NCI-H1694 (cell line): ENCODE measurements at regions not wholly inside any gene's neighbourhood (a gene's known extent, or its start where the extent isn't known, plus 50 kb on each side); places are given as distances from the start of the nearest gene placed in this dataset.
"Not testable (repeated sequence)": the region's sequence is repeated elsewhere in the genome, so short reads cannot be mapped to it uniquely, and the experiment has no call there.

Source experiments
- DNase-seq: peaks from one replicate; lab custom pipeline; 2025; lab: John Stamatoyannopoulos, UW

DNA sequence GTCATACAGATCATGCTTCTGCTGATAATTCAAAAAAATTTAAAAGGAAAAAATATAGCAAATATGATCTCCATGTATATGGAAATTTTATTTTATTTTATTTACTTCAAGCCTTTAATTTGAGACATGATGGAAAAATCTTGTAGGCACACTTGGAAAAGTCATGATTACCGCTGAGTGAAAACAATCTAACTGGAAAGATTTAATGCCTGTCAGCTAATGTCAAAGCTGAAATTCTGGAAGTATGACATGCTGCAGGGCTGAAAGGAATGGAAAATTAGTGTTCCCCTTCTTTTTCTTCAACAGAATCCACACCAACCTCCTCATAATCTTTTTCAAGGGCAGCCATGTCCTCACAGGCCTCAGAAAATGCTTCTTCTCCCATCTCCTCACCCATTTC, 58.2 kb downstream of the RPRM start:
- no peak for DNase-seq

DNA sequence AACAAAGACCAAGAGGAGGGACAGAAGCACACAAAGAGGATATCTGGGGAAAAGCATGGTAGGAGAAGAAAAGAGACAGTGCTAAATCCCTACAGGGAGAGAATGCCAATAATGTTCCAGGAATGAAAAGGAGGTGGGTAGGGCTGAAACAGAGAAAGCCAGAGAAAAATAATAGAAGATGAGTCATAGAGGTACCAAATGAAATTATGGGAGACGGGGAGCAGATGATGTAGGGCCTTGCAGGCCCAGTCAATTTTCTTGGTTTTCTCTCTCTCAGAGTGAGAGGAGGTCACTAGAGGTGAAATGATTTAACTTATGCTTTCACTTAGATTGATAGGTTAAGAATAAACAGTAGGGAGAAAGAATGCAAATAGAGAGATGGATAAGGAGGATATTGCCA, 61.5 kb downstream of the RPRM start:
- DNase-seq: no peak

DNA sequence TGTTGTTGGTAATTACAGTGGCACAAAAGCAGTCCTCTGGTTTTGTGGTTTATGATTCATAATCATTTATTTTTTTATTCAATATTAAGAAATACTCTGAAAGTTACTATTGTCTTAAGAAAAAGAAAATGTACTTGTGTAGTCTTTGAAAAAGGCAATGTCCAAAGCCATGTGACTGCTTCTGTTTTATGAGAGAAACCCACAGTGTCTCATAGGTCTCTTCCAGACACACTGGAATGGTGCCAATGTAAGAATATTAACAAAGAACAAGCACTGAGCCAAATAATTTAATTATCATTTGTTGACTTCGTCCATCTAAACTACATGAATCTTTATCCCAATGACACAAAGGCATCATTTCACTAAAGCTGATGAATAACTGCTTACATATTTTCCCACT, 62.5 kb downstream of the RPRM start:
- DNase-seq: no peak

DNA sequence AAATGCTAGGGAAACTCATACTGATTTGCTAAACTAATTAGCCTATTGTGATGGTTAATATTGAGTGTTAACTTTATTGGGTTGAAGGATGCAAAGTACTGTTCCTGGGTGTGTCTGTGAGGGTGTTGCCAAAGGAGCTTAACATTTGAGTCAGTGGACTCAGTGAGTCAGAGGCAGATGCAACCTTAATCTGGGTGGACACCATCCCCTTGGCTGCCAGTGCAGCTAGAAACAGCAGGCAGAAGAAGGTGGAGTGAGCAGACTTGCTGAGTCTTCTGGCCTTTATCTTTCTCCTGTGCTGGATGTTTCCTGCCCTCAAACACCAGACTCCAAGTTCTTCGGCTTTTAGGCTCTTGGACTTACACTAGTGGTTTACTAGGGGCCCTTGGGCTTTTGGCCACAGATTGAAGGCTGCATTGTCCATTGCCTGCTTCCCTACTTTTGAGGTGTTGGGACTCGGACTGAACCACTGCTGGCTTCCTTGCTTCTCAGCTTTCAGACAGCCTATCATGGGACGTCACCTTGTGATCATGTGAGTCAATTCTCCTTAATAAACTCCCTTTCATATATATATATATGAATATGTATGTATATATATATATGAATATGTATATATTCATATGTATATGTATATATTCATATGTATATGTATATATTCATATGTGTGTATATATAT, 69.7 kb downstream of the RPRM start:
- DNase-seq: no peak

DNA sequence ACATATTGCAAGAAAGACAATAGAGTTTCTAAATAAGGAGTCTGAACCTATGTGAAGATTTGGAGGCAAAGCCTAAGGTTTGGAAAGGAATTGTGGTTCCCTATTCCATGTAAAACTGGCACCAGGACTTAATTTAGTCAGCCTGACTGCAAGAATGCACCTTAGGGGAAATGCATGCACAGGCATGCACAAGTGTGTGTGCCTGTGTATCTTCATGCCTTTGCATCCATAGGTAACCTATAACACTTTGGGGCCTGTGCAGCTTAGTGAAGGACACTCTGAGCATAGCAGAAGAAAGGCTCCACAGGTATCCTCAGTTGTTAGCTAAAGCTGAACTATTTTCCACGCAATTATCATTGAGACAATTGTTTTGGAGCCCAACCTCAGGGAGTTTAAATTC, 73.4 kb downstream of the RPRM start:
- DNase-seq: no peak

DNA sequence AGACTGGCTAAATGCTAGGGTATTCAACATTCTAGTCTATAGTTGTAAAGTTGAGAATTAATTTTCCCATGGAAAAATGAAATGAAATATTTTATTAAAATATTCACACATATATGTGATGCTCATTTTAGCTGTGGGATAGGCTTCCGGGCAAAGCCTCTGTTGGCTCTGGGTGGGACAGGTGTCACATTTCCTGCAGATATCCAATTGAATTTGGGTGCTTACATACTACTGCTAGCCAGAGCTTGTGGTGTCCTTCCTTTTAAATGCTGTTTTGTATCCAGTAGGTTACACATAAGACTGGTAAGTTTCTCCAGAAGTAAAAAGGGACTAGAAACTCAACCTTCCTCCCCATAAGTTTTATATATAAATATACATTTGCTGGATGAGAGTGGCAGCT, 73.8 kb downstream of the RPRM start:
- DNase-seq: no peak

DNA sequence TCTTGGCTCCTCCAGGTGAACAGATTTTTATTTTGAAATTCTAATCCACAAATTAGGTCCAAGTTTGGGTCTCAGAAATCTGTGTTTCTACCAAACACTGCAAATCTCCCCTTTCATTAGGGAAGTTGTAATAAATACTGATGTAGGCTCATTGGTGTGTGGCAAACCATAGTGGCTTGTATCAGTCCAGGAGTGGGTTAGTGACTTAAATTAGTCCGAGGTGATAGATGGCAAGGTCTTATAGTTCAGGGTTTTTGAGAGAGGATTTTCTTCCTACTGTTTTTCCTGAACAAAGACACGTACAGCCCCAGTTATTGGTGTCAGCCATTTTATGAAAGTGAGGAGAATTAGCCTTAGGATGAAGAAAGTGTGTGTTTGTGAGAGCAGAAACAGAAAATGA, 74.6 kb downstream of the RPRM start:
- DNase-seq: no peak

DNA sequence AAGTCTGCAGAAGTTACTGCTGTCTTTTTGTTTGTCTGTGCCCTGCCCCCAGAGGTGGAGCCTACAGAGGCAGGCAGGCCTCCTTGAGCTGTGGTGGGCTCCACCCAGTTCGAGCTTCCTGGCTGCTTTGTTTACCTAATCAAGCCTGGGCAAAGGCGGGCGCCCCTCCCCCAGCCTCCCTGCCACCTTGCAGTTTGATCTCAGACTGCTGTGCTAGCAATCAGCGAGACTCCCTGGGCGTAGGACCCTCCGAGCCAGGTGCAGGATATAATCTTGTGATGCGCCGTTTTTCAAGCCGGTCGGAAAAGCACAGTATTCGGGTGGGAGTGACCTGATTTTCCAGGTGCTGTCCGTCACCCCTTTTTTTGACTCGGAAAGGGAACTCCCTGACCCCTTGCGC, 75.2 kb downstream of the RPRM start:
- not testable (repeated sequence) for DNase-seq

DNA sequence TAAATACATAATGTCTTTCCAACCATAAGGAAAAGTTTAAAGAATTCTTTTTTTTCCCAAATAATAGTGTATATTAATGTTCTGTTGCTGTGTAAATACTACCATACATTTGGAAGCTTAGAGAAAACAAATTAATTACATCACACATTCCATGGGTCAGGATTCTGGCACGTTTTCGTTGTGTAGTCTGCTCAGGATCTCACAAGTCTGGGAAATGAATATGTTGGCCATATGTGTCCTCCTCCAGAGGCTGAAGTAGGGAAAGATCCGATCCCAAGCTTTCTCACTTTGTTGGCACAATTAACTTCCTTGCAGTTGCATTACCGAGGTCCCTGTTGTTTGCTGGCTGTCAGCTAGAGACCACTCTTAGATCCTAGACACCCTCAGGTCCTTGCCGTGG, 83.9 kb downstream of the RPRM start:
- no peak for DNase-seq

DNA sequence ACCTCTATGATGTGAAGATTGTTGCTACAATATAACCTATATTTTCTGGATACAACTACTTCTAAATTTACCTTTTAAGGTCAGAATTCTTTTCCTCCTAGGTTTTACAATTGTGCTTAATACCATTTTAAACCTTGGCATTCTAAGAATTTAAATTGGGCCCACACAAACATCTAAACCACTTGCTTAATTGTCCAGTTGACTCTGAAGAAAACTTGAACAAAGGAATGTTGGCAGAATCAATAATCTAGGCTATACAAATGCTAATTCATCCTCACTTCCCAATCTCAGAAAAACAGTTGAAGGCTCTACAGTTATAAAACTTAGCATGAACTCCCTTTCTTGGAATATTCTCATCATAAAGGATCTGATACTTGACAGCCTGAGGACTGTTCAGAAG, 84.3 kb downstream of the RPRM start:
- DNase-seq: no peak

DNA sequence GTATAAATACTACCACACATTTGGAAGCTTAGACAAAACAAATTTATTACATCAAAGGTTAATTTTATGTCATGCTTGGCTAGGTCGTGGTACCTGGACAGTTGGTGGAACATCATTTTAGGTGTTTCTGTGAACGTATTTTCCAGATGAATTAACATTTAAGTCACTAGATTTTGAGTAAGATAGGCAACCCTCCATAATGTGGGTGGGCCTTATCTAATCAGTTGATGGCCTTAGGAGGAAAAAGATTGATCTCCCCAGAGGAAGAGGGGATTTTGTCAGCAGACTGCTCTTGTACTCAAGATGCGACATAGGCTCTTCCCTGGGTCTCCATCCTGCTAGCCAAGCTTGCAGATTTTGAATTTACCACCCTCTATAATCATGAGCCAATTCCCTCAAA, 85.0 kb downstream of the RPRM start:
- DNase-seq: no peak

DNA sequence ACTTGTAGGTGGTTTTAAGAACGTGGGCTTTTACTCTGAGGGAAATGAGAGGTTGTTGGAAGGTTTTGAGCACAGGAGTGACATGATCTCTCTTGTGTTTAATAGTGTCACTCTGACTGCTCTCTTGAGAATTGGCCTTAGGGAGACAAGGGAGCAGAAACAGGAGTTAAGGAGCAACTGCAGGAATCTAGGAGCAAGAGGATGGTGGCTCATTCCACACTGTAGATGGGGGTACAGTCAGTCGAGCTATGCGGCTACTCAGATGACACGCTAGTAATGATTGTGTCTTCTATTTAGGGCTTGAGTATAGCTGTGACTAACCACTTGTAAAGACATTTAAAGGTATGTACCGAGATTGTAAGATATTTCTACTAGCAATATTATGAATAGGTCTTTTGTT, 87.4 kb downstream of the RPRM start:
- DNase-seq: no peak

DNA sequence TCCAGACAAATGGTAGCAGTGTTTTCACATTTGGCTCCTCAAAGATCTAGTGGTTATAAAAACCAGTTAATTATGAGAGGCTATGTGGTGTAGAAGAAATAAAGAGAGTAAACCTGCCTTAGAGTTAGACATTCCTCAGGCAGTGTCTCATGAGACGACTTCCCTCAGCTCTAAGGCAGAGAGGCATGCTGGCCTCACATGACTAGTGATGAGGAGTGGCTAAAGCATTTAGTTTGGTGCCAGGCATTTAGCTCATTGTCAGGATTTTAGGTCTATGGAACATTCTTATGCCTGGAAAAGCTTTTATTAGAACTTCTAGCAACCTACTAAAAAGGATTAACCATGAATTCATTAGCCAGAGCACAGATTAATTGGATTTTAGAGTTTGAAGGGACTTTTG, 90.3 kb downstream of the RPRM start:
- no peak for DNase-seq

DNA sequence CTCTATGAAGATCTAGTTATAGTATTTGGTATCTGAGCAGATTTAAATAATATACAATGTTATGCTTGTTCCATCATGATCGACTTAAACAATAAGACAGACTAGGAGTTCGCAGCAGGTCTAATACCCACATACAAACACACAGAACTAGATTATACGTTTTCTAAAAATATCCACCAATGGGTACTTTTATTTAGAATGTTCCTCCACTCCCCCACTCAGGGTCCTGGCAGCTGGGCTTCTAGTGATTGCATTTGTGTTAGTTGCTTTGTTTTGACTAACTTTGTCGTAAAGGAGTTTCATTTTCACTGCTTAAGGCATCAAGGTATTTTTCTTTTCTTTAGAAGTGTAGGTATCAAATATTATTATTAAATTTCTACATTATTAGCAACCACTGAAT, 91.4 kb downstream of the RPRM start:
- DNase-seq: no peak

DNA sequence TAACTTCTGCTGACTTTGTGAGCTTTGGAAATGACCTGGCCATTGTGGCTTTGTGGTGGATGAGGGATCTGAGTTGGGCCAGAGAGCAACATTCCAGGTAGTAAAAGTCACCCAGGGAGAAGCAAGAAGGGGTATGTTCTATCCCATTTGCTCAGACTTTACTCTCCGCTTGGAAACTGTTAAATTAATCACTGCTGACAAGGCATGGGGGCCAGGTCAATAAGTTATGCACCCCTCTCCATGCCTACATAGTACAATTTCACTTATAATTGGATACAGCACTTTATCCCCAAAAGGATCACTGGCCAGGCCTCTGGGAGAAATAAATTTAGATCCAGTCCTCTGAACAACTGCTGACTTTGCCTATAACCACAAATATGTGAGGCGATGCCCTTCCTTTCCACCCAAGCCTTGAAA, 92.1 kb downstream of the RPRM start:
- DNase-seq: no peak

DNA sequence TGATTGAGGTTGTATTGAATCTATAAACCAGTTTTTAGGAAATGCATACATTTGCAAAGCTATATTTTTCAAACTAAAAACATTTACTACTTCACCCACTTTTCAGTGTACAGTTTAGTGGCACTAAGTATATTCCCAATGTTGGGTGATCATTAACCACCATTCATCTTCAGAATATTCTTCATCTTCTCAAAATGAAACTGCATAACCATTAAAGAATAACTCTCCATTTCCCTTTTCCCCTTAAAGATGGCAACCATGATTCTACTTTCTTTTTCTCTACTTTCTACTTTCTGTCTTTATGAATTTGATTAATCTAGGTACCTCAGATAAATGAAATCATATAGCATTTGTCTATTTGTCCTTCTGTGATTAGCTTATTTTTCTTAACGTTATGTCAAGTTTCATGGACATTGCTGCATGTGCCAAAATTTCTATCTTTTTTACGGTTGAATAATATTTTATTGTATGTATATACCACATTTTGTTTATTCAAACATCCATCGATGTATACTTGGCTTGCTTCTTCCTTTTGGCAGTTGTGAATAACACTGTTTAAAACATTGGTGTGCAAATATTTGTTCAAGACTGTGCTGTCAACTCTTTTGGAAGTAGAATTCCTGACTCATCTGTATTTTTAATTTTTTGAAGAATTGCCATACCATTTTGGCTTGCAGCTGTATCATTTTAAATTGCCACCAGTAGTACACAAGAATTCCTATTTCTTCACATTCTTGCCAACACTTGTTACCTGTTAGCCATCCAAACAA, 104.9 kb downstream of the RPRM start:
- no peak for DNase-seq

DNA sequence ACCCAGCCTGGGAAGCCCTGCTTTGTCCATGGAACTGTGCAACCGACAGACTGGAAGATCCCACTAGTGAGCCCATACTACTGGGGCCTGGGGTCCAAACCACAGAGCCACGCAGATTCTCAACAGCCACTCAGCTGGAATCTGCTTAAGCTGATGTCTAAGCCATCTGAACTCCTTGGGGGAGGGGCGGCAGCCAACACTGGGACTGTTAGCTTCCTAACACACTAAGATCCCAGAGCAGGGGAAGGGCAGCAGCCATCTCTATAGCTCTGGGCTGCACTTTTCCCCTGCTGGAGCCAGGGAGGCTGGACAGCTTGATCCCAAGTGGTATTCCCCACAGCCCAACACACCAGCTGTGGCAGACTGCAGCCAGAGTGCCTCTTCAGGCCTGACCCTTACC, 118.3 kb downstream of the RPRM start:
- no peak for DNase-seq

DNA sequence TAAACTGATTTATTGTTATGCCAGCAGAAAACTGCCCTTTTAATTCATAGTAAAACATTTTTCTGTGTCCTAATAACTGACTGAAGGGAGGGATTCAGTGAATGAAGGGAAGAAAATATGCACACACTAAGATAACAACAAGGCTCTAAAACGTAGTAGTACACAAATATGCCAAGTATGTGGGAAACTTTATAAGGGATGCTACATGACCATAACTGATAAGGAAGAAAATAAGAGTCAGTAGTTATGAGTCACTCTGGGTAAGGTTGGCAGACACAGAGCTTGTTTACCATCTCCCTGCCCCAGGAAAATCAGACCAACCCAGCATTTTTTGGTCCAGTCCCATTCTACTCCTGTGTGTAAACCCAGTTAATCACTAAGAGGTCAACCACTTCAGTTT, 124.2 kb downstream of the RPRM start:
- no peak for DNase-seq

DNA sequence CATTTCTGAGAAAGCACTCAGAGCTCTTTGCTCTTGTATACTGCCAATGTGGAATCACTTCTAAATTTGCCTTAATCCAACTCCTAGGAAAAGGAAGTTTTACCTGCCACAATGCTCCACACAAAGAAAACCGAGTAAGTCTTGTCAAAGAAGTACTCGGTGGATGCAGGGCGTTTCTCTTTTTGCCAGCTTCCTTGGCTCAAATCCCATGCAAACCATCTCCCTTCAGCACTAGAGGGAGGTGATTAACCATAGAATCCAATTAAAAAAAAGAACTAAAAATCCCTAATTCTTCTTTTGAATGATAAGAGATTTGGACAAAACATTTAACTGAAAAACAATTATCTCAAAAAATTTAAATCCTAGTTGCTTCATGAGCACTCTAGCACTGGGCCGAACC, 129.0 kb downstream of the RPRM start:
- no peak for DNase-seq

DNA sequence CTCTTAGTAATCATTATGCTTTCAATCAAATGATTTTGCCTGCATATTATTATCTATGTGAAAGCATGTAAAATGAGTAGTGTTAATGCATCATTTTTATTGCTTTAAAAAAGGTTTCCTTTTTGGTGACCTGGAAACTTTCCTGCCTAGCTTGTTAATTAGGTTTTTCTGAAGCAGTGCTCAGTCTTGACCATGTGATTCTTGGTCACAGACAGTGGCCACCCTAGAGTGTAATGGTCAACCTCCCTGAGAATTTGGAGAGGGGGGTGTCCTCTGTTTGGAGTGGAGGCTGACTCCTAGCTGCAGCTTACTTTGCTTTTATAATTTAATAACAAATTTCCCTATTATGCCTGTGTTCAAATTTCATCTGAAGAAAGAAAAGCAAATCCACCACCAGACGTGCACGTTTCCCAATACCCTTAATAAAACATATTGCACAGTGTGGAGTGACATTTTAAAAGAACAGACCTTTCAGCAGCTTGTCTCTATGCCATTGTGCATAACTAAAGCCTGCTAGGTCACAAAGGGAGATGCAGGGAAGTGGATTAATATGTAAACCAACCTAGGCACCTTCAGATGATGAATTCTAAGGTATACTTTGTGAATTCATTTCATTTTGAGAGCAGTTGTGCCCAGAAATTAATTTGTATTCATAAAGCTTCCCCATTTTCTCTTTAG, 130.6 kb downstream of the RPRM start:
- DNase-seq: no peak

DNA sequence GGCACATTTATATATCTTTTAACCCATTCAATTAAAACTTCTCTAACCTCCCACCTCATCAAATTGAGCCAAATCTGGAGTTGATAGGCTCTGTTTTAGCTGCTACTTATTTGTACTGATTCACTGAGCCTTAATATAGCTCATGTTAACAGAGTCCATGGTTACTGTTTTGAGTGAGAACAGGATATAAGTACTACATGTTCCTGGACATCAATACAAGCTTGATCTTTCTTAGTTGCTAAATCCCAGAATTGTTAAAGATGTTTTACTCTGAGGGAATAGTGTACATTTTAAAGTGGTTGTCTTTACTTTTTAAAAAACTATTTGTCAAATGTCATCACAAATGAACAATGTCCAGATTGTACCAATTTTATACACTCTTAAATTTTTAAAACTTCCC, 157.7 kb downstream of the RPRM start:
- no peak for DNase-seq

DNA sequence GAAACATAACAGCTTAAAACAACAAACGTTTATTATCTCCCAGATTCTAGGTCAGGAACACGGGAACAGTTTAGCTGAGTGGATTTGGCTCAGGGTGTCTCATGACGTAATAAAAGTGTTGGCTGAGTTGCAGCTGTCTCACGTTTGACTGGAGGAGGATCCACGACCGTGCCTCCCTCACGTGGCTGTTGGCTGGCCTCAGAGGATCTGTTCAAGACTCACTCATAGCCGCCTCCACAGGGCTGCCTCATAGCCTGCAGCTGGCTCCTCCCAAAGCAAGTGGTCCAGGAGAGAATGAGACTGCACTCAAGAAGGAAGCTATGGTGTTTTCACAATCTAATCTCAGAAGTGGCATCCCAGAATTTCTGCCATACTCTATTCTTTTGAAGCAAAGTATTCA, 167.1 kb downstream of the RPRM start:
- no peak for DNase-seq

DNA sequence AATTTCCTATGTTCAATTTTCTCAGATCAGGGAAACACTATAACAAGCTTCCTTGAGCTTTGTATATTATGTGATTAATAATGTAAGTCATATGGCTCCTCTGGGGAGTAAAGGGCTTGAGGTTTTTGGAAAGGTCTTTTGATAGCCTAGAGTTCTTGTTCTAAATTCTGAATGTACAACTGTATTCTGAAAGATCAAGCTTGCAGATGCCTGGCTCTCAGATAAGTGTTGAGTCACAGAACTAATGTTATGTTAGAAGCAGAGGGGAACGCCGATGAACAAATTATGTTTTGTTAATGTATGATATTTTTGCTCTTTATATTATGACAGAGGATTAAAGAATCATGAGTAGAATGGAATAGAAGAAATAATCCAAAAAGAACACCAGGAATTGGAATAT, 170.1 kb downstream of the RPRM start:
- no peak for DNase-seq
